NCI-H1092 (cell line): ENCODE measurements at regions not wholly inside any gene's neighbourhood (a gene's known extent, or its start where the extent isn't known, plus 50 kb on each side); places are given as distances from the start of the nearest gene placed in this dataset.
"Not testable (repeated sequence)": the region's sequence is repeated elsewhere in the genome, so short reads cannot be mapped to it uniquely, and the experiment has no call there.

Source experiments
- DNase-seq: peaks from one replicate; lab custom pipeline; 2025; lab: John Stamatoyannopoulos, UW

DNA sequence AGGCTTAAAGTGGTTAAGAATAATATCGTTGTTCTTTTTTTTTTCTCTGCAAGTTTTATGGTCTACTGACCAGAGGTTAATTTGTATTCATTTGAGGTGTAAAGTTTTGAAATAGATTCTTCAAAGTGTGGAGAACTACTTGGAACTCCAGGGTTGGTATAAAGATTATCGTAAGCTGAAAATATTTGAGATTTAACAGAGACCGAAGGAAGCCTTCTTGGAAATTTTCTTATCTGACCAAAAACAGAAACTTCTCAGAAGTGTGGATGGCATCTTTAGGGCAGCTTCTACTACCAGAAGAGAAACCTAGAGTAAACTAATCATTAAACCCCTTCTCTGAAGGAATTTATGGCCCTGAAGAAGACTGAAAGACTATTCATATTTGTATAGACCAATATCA, 206.8 kb upstream of the MON1B start:
- no peak for DNase-seq

DNA sequence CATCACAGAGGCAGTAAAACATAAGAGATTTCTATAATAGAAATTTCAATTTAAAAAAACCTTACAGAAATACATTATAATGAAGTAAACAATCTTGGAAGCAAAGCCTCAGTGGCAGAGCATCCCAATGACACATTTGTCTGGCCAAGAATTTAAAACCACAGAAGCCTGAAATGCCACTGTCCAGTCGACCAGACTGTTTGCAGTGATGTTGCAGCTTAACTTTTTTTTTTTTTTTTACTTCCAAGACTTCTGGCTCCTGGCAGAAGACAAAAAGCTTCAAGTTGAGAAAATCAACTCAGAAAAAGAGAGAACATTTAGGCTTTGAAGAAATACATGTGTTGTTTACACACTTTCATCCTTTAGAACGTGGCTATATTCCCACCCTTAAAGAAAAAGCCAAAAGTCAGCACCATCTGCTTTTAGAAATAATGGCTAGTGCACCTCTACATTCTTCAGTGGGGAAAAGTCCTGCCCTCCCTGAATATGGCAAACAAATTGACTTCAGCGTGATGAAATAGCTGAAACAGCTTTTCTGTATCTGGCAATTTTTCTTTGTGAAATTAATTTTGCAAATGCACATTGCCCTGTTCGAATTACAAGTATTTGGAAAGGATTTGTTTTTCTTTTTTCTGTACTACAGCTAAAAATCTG, 205.5 kb upstream of the MON1B start:
- no peak for DNase-seq

DNA sequence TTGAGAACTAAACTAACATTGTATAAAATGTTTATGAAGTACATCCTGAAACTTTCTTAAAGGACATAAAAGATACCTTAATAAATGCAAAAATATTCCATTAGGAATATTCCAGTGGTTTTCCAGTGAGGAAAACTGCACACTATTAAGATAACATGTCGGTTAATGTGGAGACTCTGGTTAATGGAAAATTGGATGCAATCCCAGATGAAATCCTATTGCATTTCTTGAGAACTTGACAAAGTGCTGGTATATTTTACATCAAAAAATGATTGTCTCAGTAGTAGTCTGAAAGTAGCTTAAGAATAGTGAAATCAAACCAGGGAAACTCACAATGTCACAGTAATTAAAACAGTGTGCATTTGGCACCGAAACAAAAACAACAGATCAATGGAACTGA, 202.5 kb upstream of the MON1B start:
- DNase-seq, result no peak

DNA sequence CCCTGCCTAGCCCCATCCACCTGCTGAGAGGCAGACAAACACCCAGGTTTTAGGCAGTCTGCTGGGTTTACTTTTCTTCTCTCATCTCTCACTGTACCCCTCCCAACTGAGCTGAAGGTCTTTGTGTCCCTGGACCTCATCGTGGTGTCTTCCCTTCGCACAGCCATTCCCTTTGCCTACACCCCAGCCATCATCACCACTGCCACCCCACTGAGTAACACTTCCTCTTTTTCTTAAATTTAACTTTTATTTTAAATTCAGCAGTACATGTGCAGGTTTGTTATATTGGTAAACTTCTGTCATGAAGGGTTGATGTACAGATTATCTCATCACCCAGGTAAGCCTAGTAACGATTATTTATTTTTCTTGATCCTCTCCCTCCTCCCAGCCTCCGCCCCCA, 188.3 kb upstream of the MON1B start:
- DNase-seq, result no peak

DNA sequence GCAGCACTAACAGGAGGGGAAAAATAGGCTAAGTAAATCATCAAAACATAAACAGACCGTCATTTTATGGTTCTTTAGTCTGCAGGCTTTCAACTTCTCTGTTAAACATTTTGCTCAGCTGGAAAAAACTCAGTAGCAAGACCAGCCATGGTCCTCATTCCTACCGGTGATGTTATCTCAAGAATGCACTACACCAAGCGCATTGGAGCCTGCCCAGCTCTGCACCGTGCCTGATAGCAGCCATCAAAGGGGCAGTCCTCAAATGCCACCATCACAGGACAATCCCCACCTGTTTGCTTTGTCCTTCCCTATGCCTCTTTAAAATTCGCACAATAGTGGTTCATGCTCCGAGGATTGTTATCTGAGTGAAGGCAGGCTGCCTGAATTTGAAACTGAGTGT, 181.5 kb upstream of the MON1B start:
- DNase-seq, result no peak

DNA sequence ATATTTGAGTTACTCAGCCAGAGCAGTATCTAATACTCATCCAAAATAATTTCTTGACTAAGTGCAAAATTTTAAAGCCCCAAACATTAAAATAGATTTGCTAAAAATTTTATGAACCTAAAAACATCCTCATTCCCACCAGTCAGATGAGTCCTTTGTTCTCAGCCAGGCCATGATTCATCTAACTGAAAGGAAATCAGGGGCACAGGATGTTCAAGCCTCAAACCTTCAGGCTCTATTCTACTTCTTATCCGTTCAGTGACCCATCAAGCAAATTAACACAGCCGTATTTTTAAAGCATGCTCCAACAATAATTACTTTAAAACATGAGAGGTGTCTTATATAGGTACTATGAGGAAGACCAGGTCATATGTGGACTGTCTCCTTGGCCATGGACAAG, 176.5 kb upstream of the MON1B start:
- DNase-seq, result no peak

DNA sequence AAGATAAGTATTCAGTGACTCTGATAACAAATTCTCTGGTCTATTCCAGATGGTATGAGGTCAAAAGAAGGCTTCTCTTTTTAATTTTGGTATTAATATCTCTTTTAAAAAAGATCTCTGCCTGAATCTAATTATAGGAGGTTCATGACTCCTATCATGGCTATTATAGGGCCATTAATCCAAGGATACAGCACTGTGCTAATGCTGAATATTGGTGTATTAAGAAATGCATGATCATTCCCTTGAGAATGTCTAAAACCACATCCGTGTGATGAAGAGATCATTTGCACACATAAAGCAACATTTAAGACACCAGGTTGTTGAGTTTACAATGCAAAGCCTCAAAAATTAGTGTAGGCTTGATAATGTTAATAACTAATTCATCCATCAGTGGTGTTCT, 160.4 kb upstream of the MON1B start:
- DNase-seq, result no peak

DNA sequence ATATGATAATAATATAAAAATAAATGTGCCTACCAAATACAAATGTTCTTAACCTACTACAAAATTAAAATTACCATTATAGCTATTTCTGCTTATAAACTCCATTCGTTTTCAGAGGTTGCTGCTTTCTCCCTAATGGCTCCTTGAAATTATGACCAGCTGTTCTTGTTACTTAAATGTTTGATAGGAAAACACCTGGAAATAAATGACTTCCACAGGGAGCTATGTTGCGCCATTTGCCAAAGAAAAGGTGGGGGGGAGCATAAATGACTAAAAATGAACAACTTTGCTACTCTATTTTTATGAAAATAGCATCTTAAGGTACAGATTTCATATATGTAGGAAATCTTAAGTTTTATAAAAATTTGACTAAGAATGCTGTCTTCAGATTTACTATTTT, 157.5 kb upstream of the MON1B start:
- DNase-seq, result no peak

DNA sequence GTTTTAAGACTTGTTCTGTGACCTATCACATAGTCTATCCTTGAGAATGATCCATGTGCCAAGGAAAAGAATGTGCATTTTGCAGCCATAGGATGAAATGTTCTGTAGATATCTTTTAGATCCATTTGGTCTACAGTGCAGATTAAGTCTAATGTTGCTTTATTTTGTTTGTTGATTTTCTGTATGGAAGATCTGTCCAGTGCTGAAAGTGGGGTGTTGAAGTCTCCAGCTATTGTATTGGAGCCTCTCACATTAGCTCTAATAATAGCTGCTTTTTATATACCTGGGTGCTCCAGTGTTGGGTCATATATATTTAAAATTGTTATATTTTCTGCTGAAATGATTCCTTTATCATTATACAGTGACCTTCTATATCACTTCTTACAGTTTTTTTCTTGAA, 155.6 kb upstream of the MON1B start:
- DNase-seq, result no peak

DNA sequence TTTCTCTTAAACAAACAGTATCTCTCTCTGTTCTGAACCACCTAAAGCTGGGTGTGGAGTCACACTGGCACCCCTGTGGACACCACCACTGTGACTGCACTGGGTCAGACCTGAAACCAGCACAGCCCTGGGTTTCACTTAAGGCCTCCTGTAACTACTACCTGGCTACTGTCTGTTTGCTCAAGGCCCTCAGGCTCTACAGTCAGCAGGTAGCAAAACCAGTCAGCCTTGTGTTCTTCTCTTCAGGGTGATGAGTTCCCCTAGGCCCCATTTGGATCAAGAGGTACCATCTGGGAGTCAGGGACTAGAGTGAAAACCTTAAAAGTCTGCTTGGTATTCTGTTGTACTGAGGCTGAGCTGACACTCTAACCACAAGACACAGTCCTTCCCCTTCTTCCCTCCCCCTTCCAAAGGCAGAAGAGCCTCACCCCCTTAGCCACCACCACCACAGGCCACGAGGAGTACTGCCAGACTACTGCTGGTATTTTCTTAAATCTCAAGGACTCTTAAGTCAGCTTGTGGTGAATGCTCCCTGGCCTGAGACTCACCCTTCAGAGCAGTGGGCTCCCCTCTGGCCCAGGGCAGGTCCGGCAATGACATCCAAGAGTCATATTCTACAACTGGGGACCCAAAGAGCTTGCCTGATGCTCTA, 153.2 kb upstream of the MON1B start:
- DNase-seq, result no peak

DNA sequence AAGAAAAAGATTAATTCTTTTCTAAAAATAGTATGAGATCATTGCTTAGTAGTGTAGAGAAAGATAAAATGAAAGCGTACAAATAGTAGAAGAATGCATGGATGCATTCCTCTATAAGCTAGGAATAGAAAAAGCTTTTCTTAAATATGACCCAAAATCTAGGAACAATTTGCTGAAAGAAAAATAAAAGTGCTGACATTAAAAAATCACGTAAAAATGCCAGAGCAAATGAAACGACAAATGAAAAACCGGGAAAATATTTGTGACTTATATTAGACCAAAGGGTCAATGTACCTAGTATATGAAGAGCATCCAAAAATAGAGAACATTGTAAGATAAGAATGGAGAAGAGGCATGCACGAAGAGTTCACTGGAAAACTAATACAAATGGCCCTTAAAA, 149.5 kb upstream of the MON1B start:
- no peak for DNase-seq

DNA sequence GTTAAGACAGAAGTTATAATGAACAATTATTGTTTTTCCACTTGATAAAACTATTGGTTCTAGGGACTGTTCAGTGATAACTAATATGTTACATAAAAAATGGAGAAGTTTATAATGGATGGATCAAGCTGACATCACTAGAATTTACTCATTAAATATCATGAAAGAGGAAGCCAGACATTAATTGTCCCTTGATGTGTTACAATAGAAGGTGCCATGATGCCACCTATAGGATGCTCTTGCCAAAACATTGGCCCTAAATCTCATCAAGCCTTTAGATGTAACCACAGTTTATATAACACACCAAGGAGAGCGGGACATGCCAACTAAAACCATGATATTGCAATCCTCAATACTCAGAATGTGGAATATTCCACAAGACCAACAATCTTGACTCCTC, 147.9 kb upstream of the MON1B start:
- no peak for DNase-seq

DNA sequence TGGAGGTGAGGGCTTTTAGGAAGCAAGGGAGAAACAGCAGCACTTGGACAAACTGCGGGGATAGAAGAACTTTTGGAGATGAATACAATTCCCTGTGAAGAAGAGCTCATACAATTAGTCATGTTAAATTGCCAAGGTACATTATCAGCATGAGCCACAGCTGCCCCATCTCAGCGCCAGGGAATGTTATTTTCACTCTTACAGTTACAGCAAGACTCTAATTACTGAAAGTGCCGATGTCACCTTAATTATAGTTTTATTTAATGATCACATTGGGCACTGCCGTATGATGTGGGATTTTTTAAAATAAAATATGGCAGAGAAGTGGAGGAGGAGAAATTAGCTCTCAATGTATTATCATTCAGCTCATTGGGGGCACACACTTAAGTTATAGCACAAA, 144.8 kb upstream of the MON1B start:
- no peak for DNase-seq

DNA sequence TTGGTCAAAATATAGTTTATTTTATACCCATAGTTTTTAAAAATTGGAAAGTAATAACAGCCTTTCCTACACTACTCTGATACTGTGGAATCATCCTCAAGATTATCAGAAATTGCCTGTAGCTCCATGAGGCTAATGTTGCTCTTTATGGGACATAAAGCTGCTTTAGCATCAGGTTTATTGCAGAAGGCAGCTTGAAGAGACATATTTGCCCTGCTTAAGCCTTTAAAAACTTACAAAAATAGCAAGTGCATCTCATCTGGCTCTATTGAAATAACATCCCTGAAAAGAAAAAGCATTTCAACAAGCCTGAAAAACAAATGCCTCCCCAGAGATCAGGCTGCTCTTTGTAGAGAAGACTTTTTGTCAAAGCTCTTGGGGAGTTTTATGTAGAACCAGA, 142.9 kb upstream of the MON1B start:
- no peak for DNase-seq

DNA sequence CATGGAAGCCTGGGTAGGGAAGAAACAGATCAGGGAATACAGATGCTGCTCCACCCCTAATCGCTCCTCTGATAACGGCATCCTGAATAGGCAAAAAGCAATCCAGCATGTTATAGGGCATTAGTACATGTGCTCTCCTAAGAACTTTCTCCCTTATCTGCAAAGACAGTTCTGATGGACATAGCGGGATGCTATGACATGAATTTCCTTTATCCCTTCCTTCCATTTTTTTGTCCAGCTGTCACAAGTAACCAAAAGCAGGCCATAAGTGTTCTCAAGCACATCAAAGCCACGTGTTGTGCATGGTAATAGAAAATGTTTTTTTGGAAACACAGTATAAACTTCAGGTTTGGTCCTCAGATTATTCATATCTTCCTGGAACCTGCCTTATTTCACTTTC, 141.4 kb upstream of the MON1B start:
- DNase-seq, result no peak

DNA sequence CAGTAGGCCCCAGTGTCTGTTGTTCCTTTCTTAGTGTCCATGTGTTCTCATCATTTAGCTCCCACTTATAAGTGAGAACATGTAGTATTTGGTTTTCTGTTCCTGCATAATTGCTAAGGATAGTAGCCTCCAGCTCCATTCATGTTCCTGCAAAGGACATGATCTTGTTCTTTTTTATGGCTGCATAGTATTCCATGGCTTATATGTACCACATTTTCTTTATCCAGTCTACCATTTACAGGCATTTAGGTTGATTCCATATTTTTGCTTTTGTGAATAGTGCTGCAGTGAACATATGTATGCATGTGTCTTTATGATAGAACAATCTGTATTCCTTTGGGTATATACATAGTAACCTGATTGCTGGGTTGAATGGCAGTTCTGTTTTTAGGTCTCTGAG, 134.4 kb upstream of the MON1B start:
- not testable (repeated sequence) for DNase-seq

DNA sequence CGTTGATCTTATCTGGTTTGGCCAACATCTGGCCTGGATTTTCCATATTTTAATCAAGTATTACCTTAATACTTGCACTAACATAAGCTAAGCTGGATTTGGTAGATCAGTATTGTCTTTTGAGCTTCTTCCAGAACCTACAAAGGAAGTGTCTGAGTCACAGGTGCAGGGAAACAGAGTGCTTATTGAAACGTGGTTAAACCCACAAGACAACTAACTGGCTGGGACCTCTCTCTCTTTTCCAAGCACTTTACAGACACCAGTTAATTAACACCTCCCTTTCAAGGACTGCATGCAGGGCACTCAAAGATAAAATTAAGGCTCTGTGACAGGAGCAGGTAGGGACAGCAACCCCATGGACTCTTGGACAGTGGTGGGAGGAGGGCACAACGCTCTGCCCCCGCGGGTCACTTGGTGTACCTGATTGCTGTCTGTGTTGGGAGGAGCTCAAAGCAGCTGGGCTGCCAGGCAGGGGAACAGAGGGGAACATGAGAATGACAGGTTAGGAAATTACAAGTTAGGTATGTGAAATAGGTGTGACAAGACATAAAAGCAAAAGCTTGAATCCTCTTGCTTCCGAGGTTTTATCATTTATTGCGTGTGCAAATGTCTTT, 133.7 kb upstream of the MON1B start:
- no peak for DNase-seq

DNA sequence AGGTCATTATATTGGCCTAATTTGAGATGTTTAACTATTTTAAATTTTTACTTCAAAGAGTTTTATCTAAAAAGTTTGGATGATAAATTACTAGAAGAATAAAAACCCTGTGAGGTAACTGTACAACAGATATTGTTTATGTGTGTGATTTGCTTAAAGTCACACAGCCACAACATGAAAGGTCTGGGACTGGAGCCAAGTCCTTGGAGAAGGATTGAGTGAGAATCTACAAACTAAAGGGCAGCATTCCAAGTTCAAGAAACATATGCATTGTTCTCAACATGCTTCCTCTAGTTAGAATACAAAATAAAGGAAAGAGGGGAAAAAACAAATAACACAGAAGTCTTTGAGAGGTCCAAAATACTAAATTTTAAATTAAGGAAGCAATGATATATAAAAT, 131.5 kb upstream of the MON1B start:
- DNase-seq, result no peak

DNA sequence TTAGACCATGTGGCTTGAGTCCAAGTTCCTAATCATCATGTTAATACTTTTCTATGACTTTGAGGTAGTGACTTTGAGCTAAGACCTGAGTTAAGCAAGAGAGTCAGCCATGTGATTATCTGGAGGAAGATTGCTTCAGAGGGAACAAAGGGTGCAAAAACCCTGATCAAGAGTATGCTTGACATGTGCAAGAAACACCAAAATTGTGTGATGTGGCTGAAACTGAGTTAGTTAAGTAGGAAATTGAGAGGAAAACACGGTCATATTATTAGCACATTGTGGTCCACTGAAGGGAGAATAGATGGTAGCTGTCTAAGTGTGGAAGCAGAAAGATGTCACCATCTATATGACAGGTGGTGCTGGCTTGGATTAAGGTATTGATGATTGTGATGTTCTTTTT, 130.4 kb upstream of the MON1B start:
- no peak for DNase-seq

DNA sequence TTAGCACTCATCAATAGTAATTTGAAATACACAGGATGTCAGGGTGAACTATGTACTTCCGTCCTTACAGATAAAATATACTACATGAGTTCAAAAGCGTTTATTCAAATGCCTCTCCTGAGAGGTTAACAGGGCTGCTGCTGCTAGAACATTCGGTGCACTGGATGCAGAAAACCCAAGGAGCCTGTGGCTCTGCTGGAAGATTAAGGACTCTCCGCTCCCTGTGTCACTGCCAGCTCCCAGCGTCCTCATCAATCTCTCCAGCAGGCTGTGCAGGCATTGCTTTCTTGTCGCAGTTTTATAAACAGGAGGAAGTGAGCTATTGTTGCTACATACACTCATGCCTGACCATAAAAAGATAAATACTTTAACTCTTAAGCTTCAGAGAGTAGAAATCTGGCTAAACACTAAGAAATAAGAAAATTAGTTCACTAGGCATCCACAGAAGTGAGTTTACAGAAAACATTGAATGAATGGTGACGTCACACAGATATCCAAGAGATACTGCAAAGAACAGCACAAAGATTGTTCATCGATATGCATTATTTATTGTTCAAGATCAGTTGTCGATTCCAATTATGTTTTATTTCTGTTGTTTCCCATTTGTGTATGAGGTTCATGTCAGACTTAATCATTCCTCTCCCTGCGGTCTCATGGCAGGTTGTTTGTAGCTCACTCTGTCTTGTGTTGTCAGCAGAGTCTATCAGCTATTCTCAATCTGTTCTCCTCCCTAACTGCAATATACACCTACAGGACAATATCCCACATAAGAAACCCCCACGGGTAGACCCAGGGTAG, 127.9 kb upstream of the MON1B start:
- no peak for DNase-seq

DNA sequence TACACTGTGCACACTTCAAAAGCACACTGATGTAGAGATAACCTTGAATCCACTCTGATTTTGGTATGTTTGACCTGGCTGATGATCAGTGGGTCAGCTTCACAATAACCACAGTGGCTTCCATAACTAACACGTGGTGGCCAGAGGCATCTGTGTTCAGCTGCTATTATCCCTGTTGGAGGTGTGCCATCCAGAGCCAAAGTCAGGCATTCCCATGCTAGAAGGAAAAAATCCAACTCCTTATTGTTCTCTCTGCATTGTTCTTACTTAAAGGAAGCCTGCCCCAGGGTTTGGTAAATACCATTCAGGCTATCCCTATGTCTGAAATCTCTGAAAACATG, 127.3 kb upstream of the MON1B start:
- DNase-seq, result no peak

DNA sequence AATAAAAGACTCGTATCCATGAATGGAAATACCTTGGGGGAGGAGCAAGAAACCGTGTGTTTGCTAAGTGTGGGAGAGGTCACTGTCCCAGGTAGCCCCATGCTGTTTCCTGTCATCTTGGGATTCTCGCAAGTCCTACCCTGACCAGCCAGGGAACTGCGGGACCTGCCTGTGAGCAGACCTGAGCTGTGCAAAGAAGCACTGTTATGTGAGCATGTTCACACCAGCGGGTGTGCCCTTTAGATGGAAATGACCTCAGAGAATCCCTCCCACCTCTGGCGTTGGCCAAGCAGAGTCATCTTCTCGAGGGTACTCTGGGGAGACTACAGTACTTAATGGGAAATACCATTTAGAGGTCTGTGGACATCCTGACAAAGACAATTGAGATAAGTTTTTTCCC, 127.0 kb upstream of the MON1B start:
- no peak for DNase-seq

DNA sequence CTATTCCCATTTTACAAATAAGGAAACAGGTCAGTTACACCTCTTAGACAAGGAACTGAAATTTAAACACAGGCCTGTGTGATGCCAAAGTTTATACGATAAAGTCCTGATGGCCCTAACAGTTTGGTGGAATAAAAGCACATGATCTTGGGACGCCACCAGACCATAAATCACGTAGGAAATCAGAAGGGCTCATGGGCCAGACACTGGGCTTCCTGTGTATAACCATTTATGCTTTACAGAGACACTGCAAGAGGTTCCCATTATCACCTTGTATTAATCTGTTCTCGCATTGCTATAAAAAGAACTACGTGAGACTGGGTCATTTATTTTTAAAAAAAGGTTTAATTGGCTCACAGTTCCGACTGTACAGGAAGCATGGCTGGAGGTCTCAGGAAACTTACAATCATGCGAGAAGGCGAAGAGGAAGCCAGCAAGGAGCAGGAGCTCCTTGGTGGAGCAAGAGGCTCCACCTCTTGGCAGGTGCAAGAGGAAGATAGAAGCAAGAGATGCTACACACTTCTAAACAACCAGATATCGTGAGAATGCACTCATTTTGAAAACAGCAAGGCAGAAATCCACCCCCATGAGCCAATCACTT, 124.0 kb upstream of the MON1B start:
- DNase-seq, result no peak
